HG03460 (cell line): ENCODE measurements at regions not wholly inside any gene's neighbourhood (a gene's known extent, or its start where the extent isn't known, plus 50 kb on each side); places are given as distances from the start of the nearest gene placed in this dataset.
A peak's percentile ranks its signal among the peaks of the same experiment; 100 is the strongest.

Source experiments
- ATAC-seq: cut with Tn5 transposase; IDR thresholded peaks from one replicate; pipeline ENCODE4 v1.9.1; 2021; ENCODE audit not compliant: unreplicated experiment

- ATAC-seq, result no peak
These were observed 52.4 kb upstream of the SERINC1 start for GRCh38 chr6:122524056-122524455.

DNA sequence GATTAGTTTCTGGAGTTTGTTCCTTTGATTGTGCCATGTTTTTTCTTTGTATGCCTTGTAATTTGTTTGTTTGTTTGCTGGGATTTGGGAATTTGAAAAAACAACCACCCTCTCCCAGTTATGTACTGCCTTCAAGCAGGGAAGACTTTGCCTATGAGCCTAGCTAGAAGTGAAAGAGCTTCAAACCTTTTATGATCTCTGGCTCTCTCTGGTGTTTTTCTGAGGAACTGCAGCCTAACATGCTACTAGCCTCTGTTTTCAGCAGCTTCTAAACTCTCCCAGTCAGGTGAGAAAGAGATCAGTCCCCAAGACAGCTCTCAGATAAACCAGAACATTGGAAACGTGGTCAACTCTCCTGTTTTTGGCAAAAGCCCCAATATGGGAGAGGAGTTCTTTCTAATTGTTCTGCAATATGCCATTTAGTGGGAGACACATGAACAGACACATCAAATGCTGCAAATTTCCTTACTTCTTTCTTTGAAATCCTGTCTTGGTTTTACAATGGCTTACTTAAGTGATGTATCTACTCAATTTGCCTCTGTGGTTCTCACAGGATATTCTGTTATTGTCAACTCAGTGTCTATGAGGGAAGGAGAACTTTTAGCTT is 58.9 kb upstream of the SERINC1 start:
- peak; percentile 95 for ATAC-seq

- no peak for ATAC-seq
These were observed 61.9 kb upstream of the PKIB start for GRCh38 chr6:122548281-122548680.

DNA sequence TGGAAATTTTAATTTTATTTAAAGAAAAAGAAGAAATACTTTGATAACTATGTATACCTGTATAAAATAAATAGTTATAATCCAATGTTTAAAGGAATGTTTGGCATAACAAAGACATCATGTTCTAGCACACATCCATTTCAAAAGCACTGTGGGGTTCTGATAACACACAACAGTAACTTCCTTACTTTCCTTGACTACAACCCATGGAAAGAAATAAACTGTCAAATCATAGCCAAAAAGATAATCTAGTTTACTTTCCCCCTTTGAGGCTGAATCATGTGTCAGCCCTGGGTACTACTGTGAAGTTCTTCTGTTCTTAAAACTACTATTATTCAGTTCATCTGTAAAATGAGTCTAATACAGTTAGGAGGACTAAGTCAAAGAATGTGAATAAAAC is 61.4 kb upstream of the PKIB start:
- ATAC-seq, result no peak

- no peak for ATAC-seq
These were observed 56.5 kb upstream of the PKIB start for GRCh38 chr6:122553697-122554096.

GRCh38 chr6:122555561-122555960 is 54.6 kb upstream of the PKIB start:
- no peak for ATAC-seq

- no peak for ATAC-seq
These were observed 52.1 kb upstream of the PKIB start for GRCh38 chr6:122558080-122558479.
